ENCODE measurements at regions not wholly inside any gene's neighbourhood (a gene's known extent, or its start where the extent isn't known, plus 50 kb on each side); places are given as distances from the start of the nearest gene placed in this dataset.

GRCh38 chr13:63311587-63311986 is 1895.9 kb upstream of the PCDH20 start:
- DNase-seq (ENCODE audit: low read depth) (no peak), FAIRE-seq (no peak)
- no peak for TF ChIP-seq CTCF (IDR thresholded peaks at IDR 0.05; ENCODE audit: insufficient read depth, low read length, severe bottlenecking)
- no peaks in the 10 kb centered on the region for H3K36me3 ChIP-seq (ENCODE audit: control insufficient read depth, insufficient read depth, low read length)
- H3K27me3 ChIP-seq (ENCODE audit: control insufficient read depth, insufficient read depth, low read length) = no peaks in the 10 kb centered on the region
- no peak overlapping the region for H3K4me3 ChIP-seq (ENCODE audit: low read depth, low read length)

DNA sequence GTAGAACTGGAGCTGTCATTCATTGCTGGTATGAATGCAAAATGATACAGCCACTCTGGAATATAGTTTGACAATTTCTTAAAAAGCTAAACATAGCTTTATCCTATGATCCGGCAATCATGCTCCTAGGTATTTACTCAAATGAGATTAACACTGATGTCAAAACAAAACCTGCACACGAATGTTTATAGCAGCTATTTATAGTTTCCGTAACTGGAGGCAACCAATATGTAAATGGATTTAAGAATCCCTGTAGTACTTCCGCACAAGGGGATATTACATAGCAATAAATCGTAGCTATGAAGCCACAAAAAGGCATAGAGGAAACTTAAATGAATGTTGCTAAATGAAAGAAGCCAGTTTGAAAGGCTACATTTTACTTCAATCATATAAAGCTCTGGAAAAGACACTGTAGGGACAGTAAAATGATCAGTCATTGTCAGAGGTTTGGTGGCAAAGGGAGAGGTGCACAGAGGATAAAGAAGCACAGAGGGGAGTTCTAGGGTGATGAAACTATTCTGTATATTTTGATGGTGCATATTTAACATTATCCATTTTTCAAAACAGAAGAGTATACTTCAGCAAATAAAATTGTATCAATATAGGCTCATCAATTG is 1893.0 kb upstream of the PCDH20 start:
- DNase-seq (ENCODE audit: low read depth) (no peak), FAIRE-seq (no peak)
- H3K4me3 ChIP-seq (ENCODE audit: low read depth, low read length) = no peak overlapping the region
- TF ChIP-seq CTCF (IDR thresholded peaks at IDR 0.05; ENCODE audit: insufficient read depth, low read length, severe bottlenecking) = no peak
- H3K27me3 ChIP-seq (ENCODE audit: control insufficient read depth, insufficient read depth, low read length) = no peaks in the 10 kb centered on the region
- H3K36me3 ChIP-seq (ENCODE audit: control insufficient read depth, insufficient read depth, low read length) = no peaks in the 10 kb centered on the region

DNA sequence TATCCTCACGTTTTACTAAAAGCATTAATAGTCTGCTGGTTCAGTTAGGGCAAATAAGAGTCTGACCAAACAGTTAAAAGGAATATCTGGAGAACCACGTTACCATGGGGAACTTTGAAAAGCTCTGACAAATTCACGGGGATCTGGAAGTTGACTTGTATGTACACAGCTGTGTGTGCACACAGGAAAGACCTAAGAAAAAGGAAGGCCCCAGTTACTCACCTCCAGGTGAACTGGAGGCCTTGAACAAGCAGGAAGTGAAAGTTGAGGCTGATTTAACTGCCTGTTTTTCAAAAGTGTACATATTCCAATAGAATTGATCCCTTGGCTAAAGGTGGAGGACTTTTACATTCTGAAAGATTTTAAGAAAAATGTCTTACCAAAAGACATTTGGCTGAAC is 1891.6 kb upstream of the PCDH20 start:
- FAIRE-seq (no peak), DNase-seq (ENCODE audit: low read depth) (no peak)
- no peaks in the 10 kb centered on the region for H3K36me3 ChIP-seq (ENCODE audit: control insufficient read depth, insufficient read depth, low read length)
- no peak for TF ChIP-seq CTCF (IDR thresholded peaks at IDR 0.05; ENCODE audit: insufficient read depth, low read length, severe bottlenecking)
- no peaks in the 10 kb centered on the region for H3K27me3 ChIP-seq (ENCODE audit: control insufficient read depth, insufficient read depth, low read length)
- no peak overlapping the region for H3K4me3 ChIP-seq (ENCODE audit: low read depth, low read length)

DNA sequence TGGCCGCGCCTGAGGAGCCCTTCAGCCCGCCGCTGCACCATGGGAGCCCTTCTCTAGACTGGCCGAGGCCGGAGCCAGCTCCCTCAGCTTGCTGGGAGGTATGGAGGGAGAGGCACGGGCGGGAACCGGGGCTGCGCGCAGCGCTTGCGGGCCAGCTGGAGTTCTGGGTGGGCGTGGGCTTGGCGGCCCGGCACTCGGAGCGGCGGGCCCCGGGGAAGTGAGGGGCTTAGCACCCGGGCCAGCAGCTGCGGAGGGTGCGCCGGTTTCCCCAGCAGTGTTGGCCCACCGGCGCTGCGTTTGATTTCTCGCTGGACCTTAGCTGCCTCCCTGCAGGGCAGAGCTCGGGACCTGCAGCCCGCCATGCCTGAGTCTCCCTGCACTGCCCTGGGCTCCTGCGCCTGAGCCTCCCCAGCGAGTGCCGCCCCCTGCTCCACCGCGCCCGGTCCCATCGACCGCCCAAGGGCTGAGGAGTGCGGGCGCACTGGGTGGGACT is 1890.0 kb upstream of the PCDH20 start:
- no peak for TF ChIP-seq CTCF (IDR thresholded peaks at IDR 0.05; ENCODE audit: insufficient read depth, low read length, severe bottlenecking)
- H3K4me3 ChIP-seq (ENCODE audit: low read depth, low read length) = no peak overlapping the region
- DNase-seq (ENCODE audit: low read depth) = no peak
- H3K36me3 ChIP-seq (ENCODE audit: control insufficient read depth, insufficient read depth, low read length) = no peaks in the 10 kb centered on the region
- no peaks in the 10 kb centered on the region for H3K27me3 ChIP-seq (ENCODE audit: control insufficient read depth, insufficient read depth, low read length)
- no peak for FAIRE-seq

GRCh38 chr13:63304497-63304896 is 1888.8 kb upstream of the PCDH20 start:
- TF ChIP-seq CTCF (IDR thresholded peaks at IDR 0.05; ENCODE audit: insufficient read depth, low read length, severe bottlenecking) = no peak
- H3K4me3 ChIP-seq (ENCODE audit: low read depth, low read length) = no peak overlapping the region
- H3K36me3 ChIP-seq (ENCODE audit: control insufficient read depth, insufficient read depth, low read length) = no peaks in the 10 kb centered on the region
- no peaks in the 10 kb centered on the region for H3K27me3 ChIP-seq (ENCODE audit: control insufficient read depth, insufficient read depth, low read length)
- FAIRE-seq (no peak), DNase-seq (ENCODE audit: low read depth) (no peak)

- Histone ChIP-seq H3K36me3 (ENCODE audit: control insufficient read depth, insufficient read depth, low read length) (no peaks in the 10 kb centered on the region), H3K4me3 (ENCODE audit: low read depth, low read length) (no peak overlapping the region), H3K27me3 (ENCODE audit: control insufficient read depth, insufficient read depth, low read length) (no peaks in the 10 kb centered on the region)
- TF ChIP-seq CTCF (IDR thresholded peaks at IDR 0.05; ENCODE audit: insufficient read depth, low read length, severe bottlenecking) = no peak
- FAIRE-seq (no peak), DNase-seq (ENCODE audit: low read depth) (no peak)
These were observed 1884.3 kb upstream of the PCDH20 start for GRCh38 chr13:63299866-63300394.
